Trophoblast cell (in vitro differentiated cells and primary cell): ENCODE measurements at regions not wholly inside any gene's neighbourhood (a gene's known extent, or its start where the extent isn't known, plus 50 kb on each side); places are given as distances from the start of the nearest gene placed in this dataset.
"Not testable (repeated sequence)": the region's sequence is repeated elsewhere in the genome, so short reads cannot be mapped to it uniquely, and the experiment has no call there.

Experiments used
- DNase-seq, 2 donors: peaks; one replicate each; pipeline ENCODE4 v3.0.0-alpha.2; 2016
- H2AFZ ChIP-seq: 2 replicates; pipeline ENCODE4 v1.6.1; 2013; ENCODE audit warnings: low read length, moderate library complexity, mild to moderate bottlenecking; ENCODE audit not compliant: insufficient read depth, poor library complexity
- H2AK5ac ChIP-seq: 2 replicates; pipeline ENCODE4 v1.6.1; 2013; ENCODE audit warnings: mild to moderate bottlenecking, low read length
- H2BK120ac ChIP-seq: 2 replicates; pipeline ENCODE4 v1.6.1; 2013; ENCODE audit warnings: low read length, mild to moderate bottlenecking, moderate library complexity; ENCODE audit not compliant: insufficient read depth, poor library complexity
- H2BK12ac ChIP-seq: 2 replicates; pipeline ENCODE4 v1.6.1; 2013; ENCODE audit warnings: mild to moderate bottlenecking, low read length, moderate library complexity
- H2BK5ac ChIP-seq: 2 replicates; pipeline ENCODE4 v1.6.1; 2013; ENCODE audit warnings: low read length, low read depth, moderate library complexity, mild to moderate bottlenecking; ENCODE audit not compliant: poor library complexity
- H3K14ac ChIP-seq: 2 replicates; pipeline ENCODE4 v1.6.1; 2013; ENCODE audit warnings: mild to moderate bottlenecking, low read length
- H3K18ac ChIP-seq: 2 replicates; pipeline ENCODE4 v1.6.1; 2013; ENCODE audit warnings: mild to moderate bottlenecking, low read length
- H3K23ac ChIP-seq: 2 replicates; pipeline ENCODE4 v1.6.1; 2013; ENCODE audit warnings: low read length
- H3K27ac ChIP-seq: 2 replicates; pipeline ENCODE4 v1.5.1; 2013; ENCODE audit warnings: low read depth, mild to moderate bottlenecking, inconsistent platforms, low read length, moderate library complexity
- H3K27me3 ChIP-seq: 2 replicates; pipeline ENCODE4 v1.6.1; 2013; ENCODE audit warnings: inconsistent platforms, mild to moderate bottlenecking, low read length, moderate library complexity; ENCODE audit not compliant: insufficient read depth
- H3K36me3 ChIP-seq, 2 experiments: 1 replicate in 1 of 2; 2 replicates in 1 of 2; pipeline ENCODE4 v1.6.1; 2013; ENCODE audit warnings: low read length in 2 of 2, mild to moderate bottlenecking in 2 of 2, moderate library complexity in 1 of 2; ENCODE audit not compliant: insufficient read depth in 2 of 2, control insufficient read depth in 1 of 2
- H3K4ac ChIP-seq: 2 replicates; pipeline ENCODE4 v1.6.1; 2013; ENCODE audit warnings: low read depth, mild to moderate bottlenecking, low read length, moderate library complexity
- H3K4me1 ChIP-seq, 2 experiments: 1 replicate in 1 of 2; 2 replicates in 1 of 2; pipeline ENCODE4 v1.6.1; 2013; ENCODE audit warnings: low read length in 2 of 2, mild to moderate bottlenecking in 2 of 2, moderate library complexity in 1 of 2; ENCODE audit not compliant: insufficient read depth in 2 of 2, control insufficient read depth in 1 of 2
- H3K4me2 ChIP-seq: 2 replicates; pipeline ENCODE4 v1.6.1; 2013; ENCODE audit warnings: inconsistent platforms, mild to moderate bottlenecking, low read length, moderate library complexity
- H3K4me3 ChIP-seq: 2 replicates; pipeline ENCODE4 v1.5.1; 2013; ENCODE audit warnings: mild to moderate bottlenecking, low read depth, low read length, inconsistent platforms
- H3K79me1 ChIP-seq: one replicate; pipeline ENCODE4 v1.6.1; 2013; ENCODE audit warnings: low read length
- H3K79me2 ChIP-seq: 2 replicates; pipeline ENCODE4 v1.6.1; 2013; ENCODE audit warnings: low read length, mild to moderate bottlenecking; ENCODE audit not compliant: control insufficient read depth, insufficient read depth, poor library complexity
- H3K9ac ChIP-seq: 2 replicates; pipeline ENCODE4 v1.6.1; 2013; ENCODE audit warnings: mild to moderate bottlenecking, low read length
- H3K9me3 ChIP-seq: 2 replicates; pipeline ENCODE4 v1.6.1; 2013; ENCODE audit warnings: low read depth, mild to moderate bottlenecking, control low read depth, inconsistent platforms, low read length; ENCODE audit not compliant: insufficient read depth
- H4K12ac ChIP-seq: 2 replicates; pipeline ENCODE4 v1.6.1; 2013; ENCODE audit warnings: low read depth, mild to moderate bottlenecking, low read length, moderate library complexity
- H4K8ac ChIP-seq: 2 replicates; pipeline ENCODE4 v1.6.1; 2013; ENCODE audit warnings: low read depth, mild to moderate bottlenecking, low read length, moderate library complexity
- H4K91ac ChIP-seq: one replicate; pipeline ENCODE4 v1.6.1; 2013; ENCODE audit warnings: low read depth, mild to moderate bottlenecking, low read length, moderate library complexity
- whole genome bisulfite sequencing: extraction: QIAGEN DNeasy Blood & Tissue Kit; methylation state at CpG from one replicate; pipeline ENCODE4 v1.1.7; 2013; ENCODE audit warnings: missing lambda C conversion rate; ENCODE audit not compliant: insufficient read length, insufficient coverage; ENCODE audit errors: extremely low coverage; 5-methylcytosine and 5-hydroxymethylcytosine counted together

DNA sequence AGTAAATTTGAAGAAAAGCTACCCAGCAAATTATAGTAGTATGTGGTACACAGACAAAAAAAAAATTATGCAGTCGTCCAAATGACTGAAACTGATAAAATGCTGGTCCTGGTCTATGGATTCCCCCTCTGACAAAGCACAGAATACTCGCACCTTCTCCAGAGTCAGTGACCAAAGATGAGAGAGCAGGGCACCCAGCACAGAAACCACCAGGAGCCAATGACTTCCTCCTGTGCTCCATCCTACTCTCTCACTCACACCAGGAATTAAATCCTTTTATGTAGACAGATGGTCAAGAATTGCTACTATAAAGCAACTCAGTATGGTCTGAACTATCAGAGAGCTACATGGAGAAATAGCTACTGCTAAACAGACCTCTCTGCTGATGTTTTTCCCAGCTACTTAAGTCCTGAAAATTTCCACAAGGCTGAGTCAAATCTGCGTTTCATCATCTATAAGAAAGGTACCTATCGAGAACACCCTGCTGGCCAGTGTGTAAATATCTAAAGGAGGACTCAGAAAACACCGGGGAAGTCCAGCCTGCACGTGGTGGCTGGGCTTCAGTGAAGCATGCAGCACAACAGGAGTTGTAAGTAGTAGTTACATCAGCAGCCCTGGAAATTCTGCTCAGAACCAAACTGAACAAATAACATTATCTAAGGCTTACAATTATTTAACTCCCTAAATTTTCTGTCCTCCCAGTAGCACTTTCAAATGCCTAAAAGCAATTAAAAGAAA is 118.1 kb upstream of the OR4F16 start:
- H2BK12ac ChIP-seq, H3K9me3 ChIP-seq, H3K36me3 ChIP-seq, H3K23ac ChIP-seq, H2AK5ac ChIP-seq, H4K91ac ChIP-seq, H3K4me3 ChIP-seq, H3K18ac ChIP-seq, H3K79me2 ChIP-seq, H3K27me3 ChIP-seq, H3K4me1 ChIP-seq, H3K27ac ChIP-seq, H4K8ac ChIP-seq, DNase-seq, H3K79me1 ChIP-seq, H4K12ac ChIP-seq, H3K14ac ChIP-seq, H2AFZ ChIP-seq, H3K4me2 ChIP-seq, H3K4ac ChIP-seq, H2BK120ac ChIP-seq, H2BK5ac ChIP-seq, H3K9ac ChIP-seq: not testable (repeated sequence)
- no CpG with 5 or more reads among the region's 6 CpGs for WGBS

DNA sequence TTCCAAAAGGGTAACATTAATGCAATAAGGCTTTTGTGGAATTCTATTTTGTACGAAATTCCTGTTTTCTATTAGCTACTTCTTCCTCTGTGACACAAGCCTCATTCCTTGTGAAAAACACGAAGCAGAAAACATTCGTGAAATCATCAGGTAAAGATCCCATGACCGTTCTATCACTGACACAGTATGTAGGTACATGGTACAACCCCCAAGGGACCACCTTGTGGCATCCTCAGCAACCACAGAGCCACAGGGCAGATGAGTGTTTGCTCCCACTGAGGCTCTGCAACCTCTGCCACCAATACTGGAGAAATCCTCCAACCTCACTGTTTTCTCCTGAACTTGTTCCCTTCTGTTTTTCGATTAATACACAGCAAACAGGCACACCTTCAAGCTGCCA is 118.4 kb upstream of the SAMD11 start:
- not testable (repeated sequence) for H2BK120ac ChIP-seq, H3K9ac ChIP-seq, H3K27ac ChIP-seq, H2BK12ac ChIP-seq, DNase-seq, H3K79me1 ChIP-seq, H3K4me1 ChIP-seq, H3K9me3 ChIP-seq, H2AFZ ChIP-seq, H3K36me3 ChIP-seq, H3K4ac ChIP-seq, H3K27me3 ChIP-seq, H3K18ac ChIP-seq, H3K23ac ChIP-seq, H4K12ac ChIP-seq, H3K4me2 ChIP-seq, H3K14ac ChIP-seq, H3K79me2 ChIP-seq, H4K8ac ChIP-seq, H2BK5ac ChIP-seq, H3K4me3 ChIP-seq, H4K91ac ChIP-seq, H2AK5ac ChIP-seq
- no CpG with 5 or more reads among the region's 5 CpGs for WGBS

DNA sequence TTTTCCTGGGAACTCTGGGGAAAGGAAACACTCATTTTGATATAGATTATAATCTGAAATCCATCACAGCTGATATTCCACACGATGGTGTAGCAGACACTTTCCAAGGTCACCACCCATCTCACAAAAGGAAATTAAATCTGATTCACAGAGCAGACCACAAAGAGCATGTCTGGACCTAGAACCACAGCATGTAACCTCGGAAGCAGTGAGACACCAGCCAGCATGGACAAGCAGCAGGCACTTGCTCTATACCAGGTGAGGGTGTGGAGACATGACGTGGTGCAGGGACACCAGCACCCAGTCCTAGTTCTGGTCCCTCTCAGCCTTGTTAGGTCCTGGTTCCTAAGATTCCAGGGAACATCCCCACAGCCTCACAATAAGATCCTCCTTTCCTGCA is 116.7 kb upstream of the SAMD11 start:
- no CpG with 5 or more reads among the region's 3 CpGs for WGBS
- not testable (repeated sequence) for H3K23ac ChIP-seq, H3K4ac ChIP-seq, H2AFZ ChIP-seq, H4K12ac ChIP-seq, H4K91ac ChIP-seq, H3K4me2 ChIP-seq, H4K8ac ChIP-seq, H3K27me3 ChIP-seq, H3K27ac ChIP-seq, H2BK120ac ChIP-seq, H3K4me1 ChIP-seq, H3K36me3 ChIP-seq, H3K4me3 ChIP-seq, H3K9me3 ChIP-seq, H2BK12ac ChIP-seq, H3K79me2 ChIP-seq, H3K9ac ChIP-seq, H3K79me1 ChIP-seq, DNase-seq, H3K18ac ChIP-seq, H2BK5ac ChIP-seq, H2AK5ac ChIP-seq, H3K14ac ChIP-seq

DNA sequence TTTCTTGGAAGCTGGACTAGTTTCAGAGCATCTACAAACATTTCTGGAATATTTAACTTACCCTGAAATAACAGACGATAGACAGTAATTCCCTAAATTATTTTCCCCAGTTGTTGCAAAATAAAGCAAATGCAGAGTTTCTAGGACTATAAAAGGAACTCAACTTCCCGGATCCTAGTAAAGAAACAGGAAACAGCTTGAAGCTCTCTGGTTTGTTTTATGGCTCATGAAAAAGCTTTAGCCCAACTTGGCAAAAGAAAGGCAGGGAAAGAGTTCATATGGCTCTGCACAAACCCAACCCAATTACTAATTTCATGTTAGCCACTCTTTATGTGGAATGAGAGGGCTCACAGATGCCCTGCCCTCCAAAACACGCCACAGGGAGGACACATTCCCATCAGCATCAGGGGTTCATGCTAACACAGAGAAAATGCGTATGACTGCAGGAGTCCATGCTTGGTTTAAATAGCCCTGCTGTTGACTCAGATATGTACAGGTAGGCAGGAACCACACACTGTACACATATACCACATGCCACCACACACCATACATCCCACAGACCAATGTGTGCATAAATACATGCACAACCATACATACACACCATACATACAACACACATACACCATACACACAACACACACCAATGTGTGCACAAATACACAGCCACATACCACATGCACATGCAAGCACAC is 115.9 kb upstream of the SAMD11 start:
- not testable (repeated sequence) for H3K4me2 ChIP-seq

More for the DNA sequence above, 115.9 kb upstream of the SAMD11 start:
- not testable (repeated sequence) for H3K79me2 ChIP-seq, H3K4me1 ChIP-seq, H3K18ac ChIP-seq, H3K4me3 ChIP-seq, H3K4ac ChIP-seq, H3K9me3 ChIP-seq, H4K12ac ChIP-seq, H2AFZ ChIP-seq, H3K27ac ChIP-seq, H3K36me3 ChIP-seq, H3K23ac ChIP-seq, H4K8ac ChIP-seq, H3K27me3 ChIP-seq, H3K79me1 ChIP-seq, H3K14ac ChIP-seq, H2BK5ac ChIP-seq, H3K9ac ChIP-seq, H2AK5ac ChIP-seq, H2BK120ac ChIP-seq, DNase-seq, H4K91ac ChIP-seq, H2BK12ac ChIP-seq
- WGBS, result no CpG with 5 or more reads among the region's 4 CpGs
